ENCODE measurements at regions not wholly inside any gene's neighbourhood (a gene's known extent, or its start where the extent isn't known, plus 50 kb on each side); places are given as distances from the start of the nearest gene placed in this dataset.

- no peaks in the 10 kb centered on the region for H3K36me3 Mint-ChIP-seq (ENCODE audit: low read depth)
- intact Hi-C loops (cut with micrococcal nuclease) = no loop called here
- H3K9me3 Mint-ChIP-seq = no peaks in the 10 kb centered on the region
- no peaks in the 10 kb centered on the region for H3K4me1 Mint-ChIP-seq
- no peaks in the 10 kb centered on the region for H3K27me3 Mint-ChIP-seq
- no peak overlapping the region for H3K27ac Mint-ChIP-seq
- DNase-seq = no peak
- H3K4me3 Mint-ChIP-seq = no peak overlapping the region
These were observed 162.7 kb upstream of the B3GAT2 start for GRCh38 chr6:71119560-71119959.

- Mint-ChIP-seq H3K9me3 (no peaks in the 10 kb centered on the region), H3K4me1 (no peaks in the 10 kb centered on the region), H3K4me3 (no peak overlapping the region), H3K27me3 (no peaks in the 10 kb centered on the region), H3K36me3 (ENCODE audit: low read depth) (no peaks in the 10 kb centered on the region), H3K27ac (no peak overlapping the region)
- intact Hi-C loops (cut with micrococcal nuclease) = no loop called here
- DNase-seq = no peak
These were observed 165.6 kb upstream of the OGFRL1 start for GRCh38 chr6:71123051-71123450.

DNA sequence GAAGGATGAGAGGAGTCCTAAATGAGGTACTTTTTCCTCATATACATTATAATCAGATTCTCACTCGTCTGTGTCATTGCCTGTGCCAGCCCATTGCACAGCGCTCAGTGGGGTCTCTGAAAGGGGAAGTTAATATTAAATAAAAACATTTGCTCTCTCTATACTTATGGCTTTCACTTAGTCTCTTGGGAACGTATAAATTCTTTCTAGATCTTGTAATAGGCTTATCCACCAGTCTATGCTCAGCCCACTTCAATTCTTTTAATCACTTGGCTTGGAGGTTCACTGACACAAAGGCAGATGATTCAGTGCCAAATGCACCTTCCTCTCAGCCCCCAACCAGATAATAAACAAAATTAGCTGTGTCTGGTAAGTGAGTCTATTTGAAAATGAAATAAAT is 164.3 kb upstream of the OGFRL1 start:
- Mint-ChIP-seq H3K9me3 (no peaks in the 10 kb centered on the region), H3K27ac (no peak overlapping the region), H3K4me1 (no peaks in the 10 kb centered on the region), H3K27me3 (no peaks in the 10 kb centered on the region), H3K4me3 (no peak overlapping the region), H3K36me3 (ENCODE audit: low read depth) (no peaks in the 10 kb centered on the region)
- no peak for DNase-seq
- intact Hi-C loops (cut with micrococcal nuclease) = no loop called here

- H3K27me3 Mint-ChIP-seq = no peaks in the 10 kb centered on the region
- no peaks in the 10 kb centered on the region for H3K9me3 Mint-ChIP-seq
- intact Hi-C loops (cut with micrococcal nuclease) = no loop called here
- no peak overlapping the region for H3K27ac Mint-ChIP-seq
- no peaks in the 10 kb centered on the region for H3K36me3 Mint-ChIP-seq (ENCODE audit: low read depth)
- DNase-seq = no peak
- no peak overlapping the region for H3K4me3 Mint-ChIP-seq
- H3K4me1 Mint-ChIP-seq = no peaks in the 10 kb centered on the region
These were observed 163.4 kb upstream of the OGFRL1 start for GRCh38 chr6:71125216-71125615.

- H3K27me3 Mint-ChIP-seq = no peaks in the 10 kb centered on the region
- intact Hi-C loops (cut with micrococcal nuclease) = no loop called here
- H3K27ac Mint-ChIP-seq = no peak overlapping the region
- H3K9me3 Mint-ChIP-seq = no peaks in the 10 kb centered on the region
- H3K4me1 Mint-ChIP-seq = no peaks in the 10 kb centered on the region
- H3K4me3 Mint-ChIP-seq = no peak overlapping the region
- H3K36me3 Mint-ChIP-seq (ENCODE audit: low read depth) = no peaks in the 10 kb centered on the region
- no peak for DNase-seq
These were observed 162.1 kb upstream of the OGFRL1 start for GRCh38 chr6:71126506-71126905.

- no peak for DNase-seq
- Mint-ChIP-seq H3K4me3 (no peak overlapping the region), H3K9me3 (no peaks in the 10 kb centered on the region), H3K27me3 (no peaks in the 10 kb centered on the region), H3K36me3 (ENCODE audit: low read depth) (no peaks in the 10 kb centered on the region), H3K4me1 (no peaks in the 10 kb centered on the region), H3K27ac (no peak overlapping the region)
- intact Hi-C loops (cut with micrococcal nuclease) = no loop called here
These were observed 161.2 kb upstream of the OGFRL1 start for GRCh38 chr6:71127374-71127773.

DNA sequence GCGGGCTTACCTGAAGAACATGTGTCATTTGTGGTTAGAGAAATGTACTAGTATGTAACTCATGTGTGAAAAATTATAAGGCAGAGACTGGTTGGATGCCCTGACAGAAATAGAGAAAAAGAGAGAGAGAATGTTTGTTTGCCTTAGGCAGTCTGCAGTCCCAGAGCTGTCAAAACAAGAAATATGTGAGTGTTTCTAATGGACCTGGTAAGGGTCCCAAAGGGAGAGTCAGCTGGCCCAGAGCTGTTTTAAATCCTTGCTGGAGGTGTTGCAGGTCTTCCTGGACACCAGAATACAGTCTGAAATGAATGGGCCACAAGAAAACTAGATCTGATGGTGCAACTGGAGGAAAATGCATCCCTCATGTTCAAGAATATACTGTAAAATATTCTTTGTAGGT is 158.3 kb upstream of the OGFRL1 start:
- H3K27me3 Mint-ChIP-seq = no peaks in the 10 kb centered on the region
- DNase-seq = no peak
- H3K4me3 Mint-ChIP-seq = no peak overlapping the region
- no peaks in the 10 kb centered on the region for H3K9me3 Mint-ChIP-seq
- no peaks in the 10 kb centered on the region for H3K4me1 Mint-ChIP-seq
- intact Hi-C loops (cut with micrococcal nuclease) = no loop called here
- no peak overlapping the region for H3K27ac Mint-ChIP-seq
- H3K36me3 Mint-ChIP-seq (ENCODE audit: low read depth) = no peaks in the 10 kb centered on the region

DNA sequence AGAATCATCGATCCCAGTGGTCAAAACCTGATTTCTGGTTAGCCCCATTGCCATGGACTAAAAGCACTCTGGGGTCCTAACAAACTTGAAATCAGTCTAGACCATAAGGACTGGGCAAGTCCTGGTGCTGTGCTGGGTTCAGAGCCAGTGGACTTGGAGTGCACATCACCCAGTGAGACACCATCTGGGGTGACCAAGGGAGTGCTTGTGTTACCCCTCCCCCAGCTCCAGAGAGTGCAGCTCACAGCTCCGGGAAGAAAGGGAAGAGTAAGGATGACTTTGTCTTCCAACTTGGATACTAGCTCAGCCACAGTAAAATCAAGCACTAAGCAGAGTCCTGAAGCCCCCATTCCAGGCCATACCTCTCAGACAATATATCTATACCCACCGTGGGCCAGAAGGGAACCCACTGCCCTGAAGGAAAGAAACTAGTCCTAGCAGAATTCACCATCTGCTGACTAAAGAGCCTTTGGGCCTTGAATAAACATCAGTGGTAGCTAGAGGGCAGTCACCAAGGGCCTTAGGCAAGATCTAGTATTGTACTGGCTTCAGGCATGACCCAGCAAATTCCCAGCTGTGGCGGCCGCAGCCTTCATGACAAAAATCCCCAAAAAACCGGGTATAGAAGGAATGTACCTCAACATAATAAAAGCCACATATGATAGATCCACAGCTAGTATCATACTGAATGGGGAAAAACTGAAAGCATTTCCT is 153.5 kb upstream of the OGFRL1 start:
- H3K36me3 Mint-ChIP-seq (ENCODE audit: low read depth) = no peaks in the 10 kb centered on the region
- no peaks in the 10 kb centered on the region for H3K27me3 Mint-ChIP-seq
- H3K4me1 Mint-ChIP-seq = no peaks in the 10 kb centered on the region
- DNase-seq = no peak
- no peaks in the 10 kb centered on the region for H3K9me3 Mint-ChIP-seq
- H3K27ac Mint-ChIP-seq = no peak overlapping the region
- intact Hi-C loops (cut with micrococcal nuclease) = no loop called here
- H3K4me3 Mint-ChIP-seq = no peak overlapping the region

DNA sequence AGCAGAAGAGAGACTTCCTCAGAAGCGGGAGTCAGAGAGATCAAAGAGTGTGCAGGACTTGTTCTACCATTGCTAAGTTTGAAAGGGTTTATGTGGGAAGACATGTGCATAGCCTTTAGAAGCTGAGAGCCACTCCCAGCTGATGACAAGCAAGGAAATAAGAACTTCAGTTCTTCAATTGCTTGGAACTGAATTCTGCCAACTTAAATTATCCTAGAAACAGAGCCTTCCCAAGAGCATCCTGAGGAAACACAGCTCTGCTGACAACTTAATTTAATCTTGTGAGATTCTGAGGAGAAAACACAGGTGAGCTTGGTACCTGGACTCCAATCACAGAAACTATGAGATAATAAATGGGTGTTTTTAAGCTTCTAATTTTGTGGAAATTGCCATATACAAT is 150.6 kb upstream of the OGFRL1 start:
- Mint-ChIP-seq H3K4me3 (no peak overlapping the region), H3K9me3 (peaks cover 6% of the 10 kb centered on the region), H3K27ac (no peak overlapping the region), H3K27me3 (no peaks in the 10 kb centered on the region), H3K4me1 (no peaks in the 10 kb centered on the region), H3K36me3 (ENCODE audit: low read depth) (no peaks in the 10 kb centered on the region)
- DNase-seq = no peak
- intact Hi-C loops (cut with micrococcal nuclease) = no loop called here

DNA sequence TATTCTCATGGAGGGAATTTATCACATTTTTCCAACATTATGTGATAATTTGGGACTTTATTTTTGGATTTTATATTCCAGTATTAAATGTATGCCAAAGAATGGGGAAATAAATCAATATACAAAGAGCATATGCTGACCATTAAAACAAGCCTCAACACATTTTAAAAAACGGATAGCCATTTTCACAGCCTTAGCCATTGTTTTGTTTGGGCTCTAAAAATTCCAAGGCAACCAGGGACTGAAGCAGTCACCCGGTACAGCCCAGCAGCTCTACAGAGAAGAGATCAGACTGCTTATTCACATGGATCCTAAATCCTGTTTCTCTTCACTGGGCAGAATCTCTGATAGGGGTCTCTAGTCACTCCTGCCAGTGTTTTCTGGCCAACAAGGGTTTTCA is 150.2 kb upstream of the OGFRL1 start:
- Mint-ChIP-seq H3K36me3 (ENCODE audit: low read depth) (no peaks in the 10 kb centered on the region), H3K27ac (no peak overlapping the region), H3K27me3 (no peaks in the 10 kb centered on the region), H3K4me3 (no peak overlapping the region), H3K4me1 (no peaks in the 10 kb centered on the region), H3K9me3 (peaks cover 6% of the 10 kb centered on the region)
- intact Hi-C loops (cut with micrococcal nuclease) = no loop called here
- DNase-seq = no peak

- no peaks in the 10 kb centered on the region for H3K4me1 Mint-ChIP-seq
- H3K27ac Mint-ChIP-seq = no peak overlapping the region
- peaks cover 6% of the 10 kb centered on the region for H3K9me3 Mint-ChIP-seq
- intact Hi-C loops (cut with micrococcal nuclease) = no loop called here
- no peak for DNase-seq
- H3K36me3 Mint-ChIP-seq (ENCODE audit: low read depth) = no peaks in the 10 kb centered on the region
- no peaks in the 10 kb centered on the region for H3K27me3 Mint-ChIP-seq
- no peak overlapping the region for H3K4me3 Mint-ChIP-seq
These were observed 149.4 kb upstream of the OGFRL1 start for GRCh38 chr6:71139249-71139648.

DNA sequence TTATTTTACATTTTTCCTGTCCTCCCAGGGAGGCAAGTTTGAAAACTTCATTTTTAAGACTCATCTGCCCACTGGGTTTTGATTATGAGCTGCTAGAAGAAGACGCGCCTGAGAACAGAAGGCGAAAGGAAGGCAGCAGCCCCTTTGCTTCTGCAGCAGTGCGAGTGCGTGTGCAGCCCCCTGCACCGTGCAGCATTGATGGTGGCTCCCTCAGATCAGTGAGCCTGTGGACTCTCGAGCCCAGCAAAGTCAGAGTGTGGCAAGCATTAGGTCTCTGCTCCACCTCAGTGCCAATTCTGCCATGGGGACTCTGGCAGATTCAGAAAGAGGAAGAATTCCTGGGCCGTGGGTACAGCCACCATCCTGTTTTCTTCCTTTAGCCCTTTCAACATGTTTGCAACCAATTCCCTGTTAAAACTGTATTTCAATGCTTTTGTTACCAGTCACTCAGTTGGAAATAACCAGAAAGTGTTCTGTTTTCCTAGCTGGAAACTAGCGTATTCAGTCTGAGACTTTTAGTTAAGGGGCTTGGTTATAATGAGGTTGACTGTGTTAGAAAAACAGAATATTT is 134.8 kb upstream of the OGFRL1 start:
- no peaks in the 10 kb centered on the region for H3K9me3 Mint-ChIP-seq
- no peak overlapping the region for H3K4me3 Mint-ChIP-seq
- H3K27me3 Mint-ChIP-seq = peaks cover 1% of the 10 kb centered on the region
- H3K4me1 Mint-ChIP-seq = no peaks in the 10 kb centered on the region
- no peaks in the 10 kb centered on the region for H3K36me3 Mint-ChIP-seq (ENCODE audit: low read depth)
- intact Hi-C loops (cut with micrococcal nuclease) = no loop called here
- no peak overlapping the region for H3K27ac Mint-ChIP-seq
- no peak for DNase-seq

DNA sequence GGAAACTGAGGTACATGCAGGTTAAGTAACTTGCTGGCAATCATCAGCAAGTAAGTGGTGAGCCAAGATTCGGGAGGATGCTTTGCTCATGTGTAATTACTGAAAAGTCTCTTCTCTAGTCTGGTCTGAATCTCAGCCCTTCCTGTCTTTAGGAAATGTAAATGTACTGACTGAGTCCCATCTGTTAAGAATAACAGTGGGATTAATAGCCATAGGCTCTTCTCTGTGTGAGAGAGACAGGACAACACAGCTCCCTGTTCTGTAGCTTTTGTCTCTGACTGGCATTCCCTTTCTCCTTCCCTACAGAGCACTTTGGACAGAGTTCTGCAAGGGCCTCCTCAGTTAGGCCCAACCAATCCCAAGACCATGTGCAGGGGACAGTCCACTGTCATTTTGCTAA is 131.3 kb upstream of the OGFRL1 start:
- Mint-ChIP-seq H3K4me1 (no peaks in the 10 kb centered on the region), H3K9me3 (no peaks in the 10 kb centered on the region), H3K4me3 (no peak overlapping the region), H3K36me3 (ENCODE audit: low read depth) (no peaks in the 10 kb centered on the region), H3K27me3 (peaks cover 1% of the 10 kb centered on the region), H3K27ac (no peak overlapping the region)
- intact Hi-C loops (cut with micrococcal nuclease) = no loop called here
- DNase-seq = no peak

- intact Hi-C loops (cut with micrococcal nuclease) = no loop called here
- H3K4me3 Mint-ChIP-seq = no peak overlapping the region
- H3K27ac Mint-ChIP-seq = no peak overlapping the region
These were observed 123.7 kb upstream of the OGFRL1 start for GRCh38 chr6:71164890-71165289.

GRCh38 chr6:71168233-71168765 is 120.3 kb upstream of the OGFRL1 start:
- Mint-ChIP-seq H3K36me3 (ENCODE audit: low read depth) (no peaks in the 10 kb centered on the region), H3K4me3 (no peak overlapping the region), H3K27me3 (peaks cover 2% of the 10 kb centered on the region), H3K27ac (no peak overlapping the region), H3K4me1 (no peaks in the 10 kb centered on the region), H3K9me3 (no peaks in the 10 kb centered on the region)
- intact Hi-C loops (cut with micrococcal nuclease) = no loop called here
- no peak for DNase-seq

More at GRCh38 chr6:71164890-71165289, 123.7 kb upstream of the OGFRL1 start:
- DNase-seq = no peak
- H3K27me3 Mint-ChIP-seq = no peaks in the 10 kb centered on the region
- H3K9me3 Mint-ChIP-seq = no peaks in the 10 kb centered on the region
- H3K36me3 Mint-ChIP-seq (ENCODE audit: low read depth) = no peaks in the 10 kb centered on the region
- H3K4me1 Mint-ChIP-seq = no peaks in the 10 kb centered on the region

All from activated CD4-positive, alpha-beta T cell treated with anti-CD3 and anti-CD28 coated beads, Interleukin-2, amount 10 ng/mL, durations not matched to agents 24 days and 14 days (primary cell).